ENCODE measurements at regions not wholly inside any gene's neighbourhood (a gene's known extent, or its start where the extent isn't known, plus 50 kb on each side); places are given as distances from the start of the nearest gene placed in this dataset.

DNA sequence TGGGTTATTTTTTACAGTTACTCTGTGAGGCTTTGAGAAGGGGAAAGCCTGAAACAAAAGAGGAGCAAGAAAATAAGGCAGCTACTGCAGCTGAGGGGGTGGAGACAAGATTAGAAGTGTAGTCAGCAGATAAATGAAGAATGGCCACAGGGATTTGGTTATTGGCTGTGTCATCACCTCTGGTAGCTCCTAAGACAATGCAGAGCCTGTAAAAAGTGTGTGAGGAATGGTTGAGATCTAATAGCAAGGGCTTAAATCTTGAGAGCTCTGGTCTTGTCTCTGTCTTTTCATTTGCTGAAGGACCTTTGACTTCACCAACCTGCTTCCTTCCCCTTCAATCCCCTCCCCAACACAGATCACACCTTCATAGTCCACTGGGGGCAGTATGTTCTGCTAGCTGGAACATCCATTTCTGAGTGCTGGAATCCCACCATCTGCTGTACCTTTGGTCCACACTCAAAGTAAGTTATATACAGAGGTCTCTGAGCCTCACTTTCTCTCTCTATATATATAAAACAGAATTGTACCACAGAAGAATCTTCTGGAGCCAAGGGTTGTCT is 213.7 kb upstream of the ZIC3 start:
- TF ChIP-seq CTCF (IDR thresholded peaks at IDR 0.05), result no peak
- ATAC-seq (ENCODE audit: low FRiP score), result no peak
- DNase-seq (ENCODE audit: low spot score), result no peak

GRCh38 chrX:137342969-137343368 is 223.0 kb upstream of the ZIC3 start:
- no peak for ATAC-seq (ENCODE audit: low FRiP score)
- no peak for DNase-seq (ENCODE audit: low spot score)
- TF ChIP-seq CTCF (IDR thresholded peaks at IDR 0.05), result no peak

- DNase-seq (ENCODE audit: low spot score) (no peak), ATAC-seq (ENCODE audit: low FRiP score) (no peak)
- no peak for TF ChIP-seq CTCF (IDR thresholded peaks at IDR 0.05)
Measured at GRCh38 chrX:137313627-137314026, 252.3 kb upstream of the ZIC3 start.

- ATAC-seq (ENCODE audit: low FRiP score), result no peak
- DNase-seq (ENCODE audit: low spot score), result no peak
- no peak for TF ChIP-seq CTCF (IDR thresholded peaks at IDR 0.05)
Measured at GRCh38 chrX:137305404-137305803, 260.5 kb upstream of the ZIC3 start.

- no peak for TF ChIP-seq CTCF (IDR thresholded peaks at IDR 0.05)
- DNase-seq (ENCODE audit: low spot score) (no peak), ATAC-seq (ENCODE audit: low FRiP score) (no peak)
Measured at GRCh38 chrX:137297167-137297566, 263.4 kb upstream of the GPR101 start.

GRCh38 chrX:137290011-137290410 is 256.2 kb upstream of the GPR101 start:
- TF ChIP-seq CTCF (IDR thresholded peaks at IDR 0.05), result no peak
- ATAC-seq (ENCODE audit: low FRiP score) (no peak), DNase-seq (ENCODE audit: low spot score) (no peak)

DNA sequence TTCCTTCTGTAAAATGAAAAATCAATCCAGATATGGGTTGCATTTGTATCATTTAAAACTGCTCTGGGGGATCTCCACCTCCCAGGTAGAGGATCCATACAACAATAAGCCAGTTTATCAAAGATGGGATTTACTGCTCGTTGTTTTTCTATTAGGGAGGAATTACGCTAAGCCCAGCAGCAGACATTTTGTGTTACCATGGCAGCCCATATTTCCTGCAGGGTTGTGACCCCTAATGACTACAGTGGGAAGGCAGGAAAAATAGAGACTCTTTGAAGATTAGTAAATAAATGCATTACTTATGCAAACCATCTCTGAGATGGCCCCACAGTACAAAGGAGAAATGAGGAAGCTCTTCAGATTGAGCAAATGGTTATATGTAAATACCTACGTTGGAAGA is 253.4 kb upstream of the GPR101 start:
- DNase-seq (ENCODE audit: low spot score), result no peak
- no peak for TF ChIP-seq CTCF (IDR thresholded peaks at IDR 0.05)
- ATAC-seq (ENCODE audit: low FRiP score), result no peak

Measured in omental fat pad (tissue), 3 donors.